NOMO-1 treated with DMSO at 0.1 percent for 48 hours (cell line): ENCODE measurements at regions not wholly inside any gene's neighbourhood (a gene's known extent, or its start where the extent isn't known, plus 50 kb on each side); places are given as distances from the start of the nearest gene placed in this dataset.
A peak's percentile ranks its signal among the peaks of the same experiment; 100 is the strongest.

Experiments used
- DNase-seq: peaks from one replicate; lab custom pipeline; 2025; ENCODE audit not compliant: unreplicated experiment; lab: John Stamatoyannopoulos, UW

- no peak for DNase-seq
Measured at GRCh38 chr18:77736842-77737241, 487.2 kb downstream of the GALR1 start.

- no peak for DNase-seq
Measured at GRCh38 chr18:77737405-77737804, 487.8 kb downstream of the GALR1 start.

DNA sequence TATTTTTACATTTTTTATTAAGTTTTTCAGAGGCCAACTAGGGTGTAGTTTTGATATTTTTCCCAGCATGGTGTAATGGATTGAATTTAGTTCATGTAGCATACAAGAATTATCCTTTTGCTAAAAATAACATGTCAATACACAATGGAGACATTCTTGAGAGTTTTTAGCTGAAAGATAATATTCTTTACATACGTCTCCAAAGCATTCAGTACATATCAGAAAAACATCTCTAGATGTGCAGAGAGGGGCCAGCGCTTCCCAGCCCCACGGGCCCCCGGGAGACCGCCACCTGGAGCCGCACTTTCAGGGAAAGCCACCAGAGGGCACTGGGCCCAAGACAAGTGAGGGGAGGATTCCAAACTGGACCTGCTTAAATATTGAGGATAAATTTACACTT, 499.4 kb downstream of the GALR1 start:
- no peak for DNase-seq

DNA sequence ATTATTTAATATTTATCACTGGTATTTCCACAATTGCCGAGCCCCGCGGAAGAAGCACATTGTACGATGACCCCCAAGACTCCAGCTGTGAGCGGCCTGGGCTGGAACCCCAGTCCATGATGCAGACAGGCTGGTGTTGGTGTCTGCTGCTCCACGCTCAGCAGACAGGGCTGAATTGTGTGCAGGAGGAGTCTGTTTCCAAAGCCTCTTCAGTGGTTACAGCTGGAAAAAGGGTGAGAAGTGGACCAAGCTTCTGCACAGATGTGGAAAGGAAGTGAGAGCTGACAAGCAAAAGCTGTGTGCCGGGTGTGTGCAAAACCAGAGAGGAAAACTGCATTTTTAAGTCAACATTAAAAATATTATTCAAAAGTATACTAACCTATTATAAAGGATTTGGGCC, 500.4 kb downstream of the GALR1 start:
- no peak for DNase-seq

DNA sequence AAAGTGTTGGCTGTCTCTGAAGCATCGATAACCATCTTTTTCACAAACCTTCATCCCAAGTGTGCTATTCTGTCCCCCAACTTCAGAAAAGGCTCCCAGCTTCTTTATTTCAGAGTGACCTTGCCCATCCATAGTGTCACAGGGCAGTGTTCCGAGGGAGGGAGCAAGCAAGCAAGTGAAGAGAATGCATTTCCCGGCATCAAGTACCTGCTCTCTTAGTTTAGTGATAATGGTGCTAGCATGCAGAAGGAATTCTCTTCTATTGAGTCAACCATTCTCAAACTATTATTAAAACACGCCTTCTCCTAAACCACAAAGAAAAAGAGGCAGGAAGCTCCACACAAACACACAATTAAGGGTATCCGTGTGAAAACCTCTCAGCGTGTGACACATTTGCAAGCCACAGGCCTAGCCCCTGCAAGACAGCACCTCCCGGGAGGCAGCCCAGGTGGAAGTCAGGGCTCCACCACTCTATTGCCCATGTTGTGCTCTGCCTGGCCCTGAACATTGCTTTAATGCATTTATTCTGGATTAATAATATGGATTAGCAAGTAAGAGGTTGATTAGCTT, 504.9 kb downstream of the GALR1 start:
- no peak for DNase-seq

- no peak for DNase-seq
Measured at GRCh38 chr18:77755187-77755586, 505.5 kb downstream of the GALR1 start.

DNA sequence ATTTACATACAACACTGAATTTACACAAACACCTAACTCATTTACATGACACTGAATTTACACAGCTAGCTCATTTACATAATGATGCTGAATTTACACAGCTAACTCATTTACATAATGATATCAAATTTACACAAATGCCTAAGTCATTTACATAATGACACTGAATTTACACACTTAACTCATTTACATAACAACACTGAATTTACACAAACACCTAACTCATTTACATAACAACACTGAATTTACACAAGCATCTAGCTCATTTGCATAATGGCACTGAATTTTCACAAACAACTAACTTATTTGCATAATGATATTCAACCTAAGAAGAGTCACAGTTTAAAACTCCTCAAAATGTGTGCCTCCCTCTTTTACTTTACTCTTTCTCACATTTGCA, 511.7 kb downstream of the GALR1 start:
- DNase-seq = no peak

- peak; percentile 32 for DNase-seq
Measured at GRCh38 chr18:77762014-77762413, 512.4 kb downstream of the GALR1 start.

DNA sequence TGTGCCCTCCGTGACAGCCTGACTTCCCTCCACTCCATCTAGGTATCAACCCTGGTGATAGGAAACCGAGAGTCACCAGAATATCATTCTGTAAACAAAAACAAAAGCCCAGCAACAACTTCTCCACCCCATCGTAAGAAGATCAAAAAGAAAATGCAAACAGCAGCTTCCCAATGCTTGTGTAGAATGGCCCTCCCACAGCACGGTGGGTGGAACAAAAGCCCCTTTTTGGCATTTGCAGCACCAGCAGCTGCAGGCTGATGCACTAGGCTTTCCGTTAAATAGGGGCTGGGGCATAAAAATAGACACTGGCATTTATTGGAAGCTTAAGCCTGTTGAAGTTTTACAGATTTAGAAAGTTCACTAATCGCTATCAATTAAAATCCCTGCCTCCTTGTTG, 513.0 kb downstream of the GALR1 start:
- no peak for DNase-seq

GRCh38 chr18:77763530-77764145, 514.0 kb downstream of the GALR1 start:
- no peak for DNase-seq

- peak; percentile 14 for DNase-seq
Measured at GRCh38 chr18:77765468-77765867, 515.8 kb downstream of the GALR1 start.

- no peak for DNase-seq
Measured at GRCh38 chr18:77766421-77766820, 516.8 kb downstream of the GALR1 start.

DNA sequence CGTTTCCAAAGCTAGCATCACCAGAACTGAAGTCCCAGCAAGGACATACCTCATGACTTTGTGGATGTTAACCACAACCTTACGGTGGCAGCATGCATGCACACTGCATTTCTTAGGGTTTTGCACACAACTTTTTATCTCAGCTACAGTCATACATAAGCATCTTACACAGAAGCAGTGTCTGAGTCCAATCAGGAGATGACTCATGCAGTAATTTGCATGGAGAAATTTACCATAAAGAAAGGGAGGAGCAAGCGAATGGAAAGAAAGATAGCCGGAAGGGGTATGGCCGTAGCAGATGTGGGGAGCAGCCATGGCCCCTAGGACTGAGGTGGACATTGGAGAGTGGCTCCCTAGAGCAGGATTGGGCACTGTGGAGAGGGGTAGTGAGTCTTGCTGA, 522.5 kb downstream of the GALR1 start:
- no peak for DNase-seq

- no peak for DNase-seq
Measured at GRCh38 chr18:77776104-77776503, 526.5 kb downstream of the GALR1 start.

DNA sequence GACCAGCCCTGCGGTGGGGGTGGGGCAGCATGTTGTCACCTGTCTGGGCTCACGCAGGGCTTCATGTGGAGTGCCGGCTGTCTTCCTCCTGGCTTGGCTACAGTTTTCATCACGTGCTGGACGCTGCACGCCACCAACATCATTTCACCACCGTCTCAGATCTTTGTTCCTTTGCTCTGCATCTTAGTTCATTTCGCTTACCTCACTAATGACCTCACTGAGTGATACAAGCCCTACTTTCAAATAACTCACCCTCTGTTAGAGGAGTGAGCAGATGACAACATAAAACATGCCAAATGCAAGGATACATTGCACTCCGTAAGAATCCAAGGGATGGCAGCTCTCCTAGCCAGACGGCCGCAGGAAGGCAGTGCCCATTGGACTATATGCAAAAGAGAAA, 527.5 kb downstream of the GALR1 start:
- no peak for DNase-seq

DNA sequence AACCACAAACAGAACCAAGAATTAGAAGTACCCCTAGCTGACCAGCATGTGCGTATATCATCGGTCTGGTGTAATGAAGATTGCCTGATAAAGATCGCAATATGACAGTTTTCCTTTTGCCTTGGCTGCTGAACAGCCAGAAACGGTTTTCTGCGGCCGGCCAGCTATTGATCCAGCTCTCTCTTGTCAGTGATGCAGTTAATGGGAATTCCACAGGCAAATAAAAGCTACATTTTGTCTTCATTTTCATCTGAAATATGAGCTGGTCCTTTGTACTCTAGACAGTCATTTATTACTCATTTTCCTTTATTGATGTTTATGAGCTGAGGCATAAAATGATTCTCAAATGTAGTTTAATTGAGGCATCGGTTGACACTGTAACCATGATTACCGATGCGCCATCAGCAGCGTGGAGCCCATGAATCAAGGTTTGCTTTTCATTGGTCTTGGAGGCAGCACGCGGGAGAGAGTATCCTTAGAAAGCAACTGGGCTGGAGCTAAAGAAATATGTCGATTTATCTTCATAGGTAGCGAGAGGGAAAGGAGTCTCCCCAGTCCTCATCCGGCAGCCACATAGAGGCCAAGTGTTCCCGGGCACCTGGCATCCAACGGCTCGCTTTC, 535.2 kb downstream of the GALR1 start:
- DNase-seq = no peak

DNA sequence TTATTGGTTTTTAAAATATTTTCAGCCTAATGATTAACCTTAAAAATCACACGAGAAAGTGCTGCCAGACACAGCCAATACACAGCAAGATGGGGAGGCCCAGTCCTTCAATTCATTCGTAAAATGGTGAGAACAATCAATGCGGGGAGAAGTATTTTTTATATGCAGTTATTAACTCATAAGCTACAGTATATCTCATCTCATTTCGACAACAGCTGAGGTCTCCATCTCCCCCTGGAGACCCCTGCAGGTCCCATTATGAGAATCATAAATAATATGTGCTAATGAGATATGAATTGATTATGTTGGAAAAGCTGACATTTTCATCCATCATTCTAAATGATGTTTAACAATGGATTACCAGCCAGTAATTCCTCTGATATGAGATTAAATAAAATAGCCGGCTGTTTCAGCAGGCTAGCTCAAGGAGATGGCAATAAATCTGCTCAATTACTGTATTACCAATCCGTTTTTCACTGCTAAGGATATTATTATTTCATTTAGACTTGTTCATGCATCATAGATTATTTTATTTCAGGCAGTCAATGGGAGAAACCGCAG, 535.8 kb downstream of the GALR1 start:
- DNase-seq = no peak

DNA sequence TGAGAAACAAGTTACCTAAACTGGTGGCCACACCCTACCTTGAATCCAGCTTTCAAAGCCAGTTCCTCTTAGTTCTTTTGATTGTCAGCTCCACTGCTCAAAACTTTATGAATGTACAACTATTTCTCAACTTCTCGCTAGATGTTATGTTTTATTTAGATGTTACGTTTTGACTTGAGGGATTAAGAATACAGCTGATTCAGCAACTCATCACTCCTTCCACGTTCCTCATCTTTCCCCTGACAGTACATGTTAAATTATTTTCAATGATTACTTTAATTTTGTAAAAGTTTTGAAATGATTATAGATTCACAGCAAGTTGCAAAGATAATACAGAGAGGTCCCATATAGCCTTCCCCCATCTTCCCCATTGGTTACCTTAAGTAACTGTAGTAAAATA, 553.4 kb downstream of the GALR1 start:
- DNase-seq = no peak

GRCh38 chr18:77804382-77804781, 554.7 kb downstream of the GALR1 start:
- no peak for DNase-seq

GRCh38 chr18:77807650-77808049, 558.0 kb downstream of the GALR1 start:
- no peak for DNase-seq

GRCh38 chr18:77811503-77811902, 561.9 kb downstream of the GALR1 start:
- DNase-seq = no peak

- DNase-seq = peak; percentile 11
Measured at GRCh38 chr18:77815666-77816338, 566.2 kb downstream of the GALR1 start.
